Osteocyte (in vitro differentiated cells): ENCODE measurements at regions not wholly inside any gene's neighbourhood (a gene's known extent, or its start where the extent isn't known, plus 50 kb on each side); places are given as distances from the start of the nearest gene placed in this dataset.

Experiments
- DNase-seq: peaks from one replicate; pipeline ENCODE4 v3.0.0; 2021; ENCODE audit warnings: mixed read lengths; ENCODE audit not compliant: unreplicated experiment; ENCODE audit errors: extremely low spot score
- H3K27ac Mint-ChIP-seq: one replicate; pipeline ENCODE4 v1.8.0; 2021; ENCODE audit warnings: mild to moderate bottlenecking, mixed read lengths; ENCODE audit not compliant: unreplicated experiment
- H3K27me3 Mint-ChIP-seq: one replicate; pipeline ENCODE4 v1.8.0; 2021; ENCODE audit warnings: mixed read lengths; ENCODE audit not compliant: unreplicated experiment
- H3K36me3 Mint-ChIP-seq: one replicate; pipeline ENCODE4 v1.8.0; 2021; ENCODE audit warnings: mixed read lengths; ENCODE audit not compliant: unreplicated experiment
- H3K4me1 Mint-ChIP-seq: one replicate; pipeline ENCODE4 v1.8.0; 2021; ENCODE audit warnings: mixed read lengths; ENCODE audit not compliant: unreplicated experiment
- H3K4me3 Mint-ChIP-seq: one replicate; pipeline ENCODE4 v1.8.0; 2021; ENCODE audit warnings: mild to moderate bottlenecking, moderate library complexity, mixed read lengths; ENCODE audit not compliant: unreplicated experiment
- H3K9me3 Mint-ChIP-seq: one replicate; pipeline ENCODE4 v1.8.0; 2021; ENCODE audit warnings: mixed read lengths; ENCODE audit not compliant: unreplicated experiment
- TF ChIP-seq, protein P1 (sequence below): fragments of 200-600 bp; sonication (generic); IDR thresholded peaks from 2 replicates; pipeline ENCODE4 v1.5.0; 2021; ENCODE audit warnings: antibody characterized with exemption, mild to moderate bottlenecking, moderate library complexity

DNA sequence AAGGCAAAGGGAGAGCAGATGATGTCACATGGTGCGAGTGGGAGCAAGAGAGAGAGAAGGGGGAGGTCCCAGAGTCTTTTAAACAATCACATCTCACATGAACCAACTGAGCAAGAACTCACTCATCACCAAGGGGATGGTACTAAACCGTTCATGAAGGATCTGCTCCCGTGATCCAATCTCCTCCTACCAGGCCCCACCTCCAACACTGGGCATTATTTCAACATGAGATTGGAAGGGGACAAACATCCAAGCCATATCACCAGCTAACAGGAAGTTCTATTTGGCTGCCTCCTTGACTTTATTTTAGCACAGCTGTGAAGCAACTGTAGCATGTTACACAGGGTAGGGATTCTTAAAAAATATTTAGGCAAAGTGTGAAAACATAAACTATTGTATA, 102.5 kb downstream of the DDIT4L start:
- H3K36me3 Mint-ChIP-seq = no peaks in the 10 kb centered on the region
- no peaks in the 10 kb centered on the region for H3K9me3 Mint-ChIP-seq
- H3K27ac Mint-ChIP-seq = no peak overlapping the region
- H3K27me3 Mint-ChIP-seq = no peaks in the 10 kb centered on the region
- peaks cover 19% of the 10 kb centered on the region for H3K4me1 Mint-ChIP-seq
- no peak overlapping the region for H3K4me3 Mint-ChIP-seq
- DNase-seq = no peak
- TF ChIP-seq, protein P1, sequence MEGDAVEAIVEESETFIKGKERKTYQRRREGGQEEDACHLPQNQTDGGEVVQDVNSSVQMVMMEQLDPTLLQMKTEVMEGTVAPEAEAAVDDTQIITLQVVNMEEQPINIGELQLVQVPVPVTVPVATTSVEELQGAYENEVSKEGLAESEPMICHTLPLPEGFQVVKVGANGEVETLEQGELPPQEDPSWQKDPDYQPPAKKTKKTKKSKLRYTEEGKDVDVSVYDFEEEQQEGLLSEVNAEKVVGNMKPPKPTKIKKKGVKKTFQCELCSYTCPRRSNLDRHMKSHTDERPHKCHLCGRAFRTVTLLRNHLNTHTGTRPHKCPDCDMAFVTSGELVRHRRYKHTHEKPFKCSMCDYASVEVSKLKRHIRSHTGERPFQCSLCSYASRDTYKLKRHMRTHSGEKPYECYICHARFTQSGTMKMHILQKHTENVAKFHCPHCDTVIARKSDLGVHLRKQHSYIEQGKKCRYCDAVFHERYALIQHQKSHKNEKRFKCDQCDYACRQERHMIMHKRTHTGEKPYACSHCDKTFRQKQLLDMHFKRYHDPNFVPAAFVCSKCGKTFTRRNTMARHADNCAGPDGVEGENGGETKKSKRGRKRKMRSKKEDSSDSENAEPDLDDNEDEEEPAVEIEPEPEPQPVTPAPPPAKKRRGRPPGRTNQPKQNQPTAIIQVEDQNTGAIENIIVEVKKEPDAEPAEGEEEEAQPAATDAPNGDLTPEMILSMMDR = no peak

DNA sequence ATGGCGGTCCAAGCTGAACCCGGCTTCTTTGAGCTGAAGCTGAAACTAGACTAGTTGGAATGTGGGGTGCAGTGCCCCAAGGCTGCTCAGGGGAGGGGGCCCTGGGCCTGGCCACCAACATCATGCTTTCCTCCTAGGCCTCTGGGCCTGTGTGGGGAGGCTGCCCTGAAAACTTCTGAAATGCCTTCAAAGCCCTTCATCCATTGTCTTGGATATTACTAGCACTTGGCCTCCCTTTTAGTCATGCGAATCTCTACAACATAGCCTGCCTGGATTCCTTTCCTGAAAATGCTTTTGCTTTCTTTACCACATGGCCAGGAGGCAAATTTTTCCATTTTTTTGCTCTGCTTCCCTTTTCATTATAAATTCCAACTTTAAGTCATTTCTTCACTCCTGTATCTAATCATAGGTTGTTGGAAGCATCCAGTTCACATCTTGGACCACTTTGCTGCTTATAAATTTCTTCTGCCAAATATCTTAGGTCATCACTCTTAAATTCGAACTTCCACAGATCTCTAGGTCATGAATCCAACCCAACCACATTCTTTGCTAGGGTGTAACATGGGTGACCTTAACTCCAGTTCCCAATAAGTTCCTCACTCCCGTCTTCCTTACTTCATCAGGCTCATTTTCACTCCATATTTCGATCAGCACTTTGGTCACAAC, 103.4 kb downstream of the DDIT4L start:
- H3K27me3 Mint-ChIP-seq = no peaks in the 10 kb centered on the region
- H3K9me3 Mint-ChIP-seq = no peaks in the 10 kb centered on the region
- TF ChIP-seq, protein P1 = no peak
- no peak for DNase-seq
- no peak overlapping the region for H3K4me3 Mint-ChIP-seq
- H3K27ac Mint-ChIP-seq = no peak overlapping the region
- peaks cover 19% of the 10 kb centered on the region for H3K4me1 Mint-ChIP-seq
- H3K36me3 Mint-ChIP-seq = no peaks in the 10 kb centered on the region

DNA sequence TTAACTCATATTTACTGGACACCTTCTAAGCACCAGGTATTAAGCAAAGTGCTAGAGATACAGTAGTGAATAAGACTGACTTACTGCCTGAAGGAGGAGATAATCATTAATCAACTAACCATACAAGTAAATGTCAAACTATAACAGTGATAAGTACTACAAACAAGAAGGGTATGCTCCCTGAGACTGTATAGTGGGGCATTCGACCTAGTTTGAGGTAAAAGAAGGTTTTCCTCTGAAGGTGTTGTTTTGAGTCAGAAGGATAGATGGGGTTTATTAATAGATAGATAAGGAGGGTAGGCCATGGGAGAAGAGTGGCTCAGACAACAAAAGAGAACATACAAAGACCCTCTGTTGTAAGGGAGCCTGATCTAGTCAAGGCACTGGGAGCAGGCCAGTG, 105.4 kb downstream of the DDIT4L start:
- Mint-ChIP-seq H3K9me3 (no peaks in the 10 kb centered on the region), H3K27me3 (no peaks in the 10 kb centered on the region), H3K36me3 (no peaks in the 10 kb centered on the region), H3K27ac (peak overlapping the region; percentile 12), H3K4me3 (no peak overlapping the region), H3K4me1 (peaks cover 22% of the 10 kb centered on the region)
- TF ChIP-seq, protein P1 = no peak
- DNase-seq = no peak

DNA sequence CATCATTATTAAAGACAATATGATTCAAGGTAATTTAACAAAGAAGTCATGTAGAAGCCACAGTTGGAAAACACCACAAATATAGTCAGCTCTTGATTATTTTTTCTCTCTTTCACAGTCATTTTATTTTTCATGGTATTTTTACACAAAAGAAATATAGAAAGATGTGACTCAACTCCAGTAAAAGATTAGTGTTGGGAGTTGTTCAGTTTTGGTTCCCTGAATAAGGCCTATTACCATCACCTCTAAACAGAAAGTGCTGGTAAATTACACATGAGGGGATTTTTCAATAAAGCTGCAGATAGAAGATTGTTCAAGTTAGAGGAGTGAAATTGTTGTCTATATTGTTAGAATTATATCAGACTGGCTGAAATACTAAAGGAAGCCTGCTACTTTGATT, 107.0 kb downstream of the DDIT4L start:
- DNase-seq = no peak
- TF ChIP-seq, protein P1 = no peak
- no peaks in the 10 kb centered on the region for H3K9me3 Mint-ChIP-seq
- no peak overlapping the region for H3K27ac Mint-ChIP-seq
- no peaks in the 10 kb centered on the region for H3K27me3 Mint-ChIP-seq
- H3K4me1 Mint-ChIP-seq = peaks cover 20% of the 10 kb centered on the region
- H3K4me3 Mint-ChIP-seq = no peak overlapping the region
- H3K36me3 Mint-ChIP-seq = no peaks in the 10 kb centered on the region

DNA sequence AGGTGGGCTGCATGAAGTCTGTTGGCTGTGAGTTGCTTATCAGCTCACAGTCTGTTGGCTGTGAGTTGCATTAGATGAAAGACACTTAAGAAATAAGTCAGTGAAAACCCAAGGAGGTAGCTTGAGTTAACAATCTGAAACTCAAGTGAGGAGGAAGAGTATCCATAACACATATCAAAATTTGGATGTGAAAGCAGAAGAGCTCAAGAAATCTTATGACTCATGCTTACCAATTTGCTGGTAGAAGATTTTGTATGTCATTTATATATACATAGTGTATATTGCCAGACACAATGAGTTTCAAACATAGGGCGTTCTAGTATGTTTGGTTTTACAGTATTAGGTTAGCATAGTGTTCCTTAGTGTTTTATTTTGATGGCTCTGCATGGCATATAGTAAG, 107.4 kb downstream of the DDIT4L start:
- no peak overlapping the region for H3K4me3 Mint-ChIP-seq
- TF ChIP-seq, protein P1 = no peak
- peaks cover 20% of the 10 kb centered on the region for H3K4me1 Mint-ChIP-seq
- no peak for DNase-seq
- no peaks in the 10 kb centered on the region for H3K9me3 Mint-ChIP-seq
- H3K27ac Mint-ChIP-seq = no peak overlapping the region
- no peaks in the 10 kb centered on the region for H3K27me3 Mint-ChIP-seq
- H3K36me3 Mint-ChIP-seq = no peaks in the 10 kb centered on the region
